ENCODE measurements at regions not wholly inside any gene's neighbourhood (a gene's known extent, or its start where the extent isn't known, plus 50 kb on each side); places are given as distances from the start of the nearest gene placed in this dataset.

GRCh38 chr9:134498814-134499166, 142.8 kb upstream of the COL5A1 start:
- TF ChIP-seq TAF1 (IDR thresholded peaks at IDR 0.05; ENCODE audit: borderline replicate concordance, insufficient read depth, low read length): no peak
- TF ChIP-seq POLR2AphosphoS5 (IDR thresholded peaks at IDR 0.05; ENCODE audit: low read depth, low read length): no peak
- TF ChIP-seq REST (IDR thresholded peaks at IDR 0.05; ENCODE audit: insufficient read depth in 1 of 2, low read depth in 2 of 2, low read length in 2 of 2): no peak
- no peak for TF ChIP-seq SIN3A (IDR thresholded peaks at IDR 0.05; ENCODE audit: borderline replicate concordance, insufficient read depth, low read length)
- no peak for TF ChIP-seq FOXP2 (optimal IDR thresholded peaks at IDR 0.05; ENCODE audit: borderline replicate concordance, extremely low read depth, extremely low read length, insufficient read depth)

Measured in PFSK-1 (cell line).